Glomerular endothelial cell (primary cell): ENCODE measurements at regions not wholly inside any gene's neighbourhood (a gene's known extent, or its start where the extent isn't known, plus 50 kb on each side); places are given as distances from the start of the nearest gene placed in this dataset.

Experiments used
- DNase-seq: peaks from one replicate; pipeline ENCODE4 v3.0.0-alpha.2; 2011; ENCODE audit warnings: low read depth, low spot score; ENCODE audit errors: extremely low read depth

GRCh38 chr3:162491952-162492351 is 995.3 kb downstream of the OTOL1 start:
- no peak for DNase-seq

- DNase-seq = no peak
These were observed 996.0 kb downstream of the OTOL1 start for GRCh38 chr3:162492446-162493081.

DNA sequence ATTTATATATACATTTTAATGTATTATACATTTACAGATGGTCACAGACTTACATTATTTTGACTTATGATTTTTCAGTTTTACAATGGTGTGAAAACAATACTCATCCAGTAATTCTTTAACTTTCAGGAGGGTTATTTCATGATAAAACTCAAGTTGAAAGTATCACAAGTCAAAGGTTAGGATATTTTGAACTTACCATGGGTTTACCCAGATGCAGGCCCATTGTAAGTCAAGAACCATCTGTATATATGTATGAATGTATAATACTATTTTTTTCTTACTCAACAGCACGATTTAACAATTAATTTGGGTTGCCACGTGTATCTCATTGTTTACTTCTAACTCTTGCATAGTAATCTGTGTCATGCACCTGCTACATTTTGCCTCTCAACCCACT is 1002.0 kb downstream of the OTOL1 start:
- DNase-seq = no peak

DNA sequence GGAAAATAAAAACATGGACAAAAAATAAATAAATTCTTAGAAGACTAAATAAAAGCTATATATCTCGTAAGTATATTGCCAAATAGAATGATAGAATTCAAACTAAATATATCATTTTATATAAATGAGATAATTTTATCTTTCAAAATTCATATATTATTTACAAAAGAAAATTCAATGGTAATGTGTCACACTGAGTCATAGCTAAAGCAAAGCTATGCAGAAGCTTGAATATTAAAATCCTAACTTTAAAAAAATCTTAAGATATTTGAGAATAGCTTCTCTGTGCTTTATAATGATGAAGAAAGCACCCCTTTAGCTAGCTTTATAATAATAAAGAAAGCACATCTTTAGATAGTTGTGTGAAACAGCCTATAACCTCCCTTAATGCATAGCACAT is 1010.8 kb downstream of the OTOL1 start:
- DNase-seq = no peak

- no peak for DNase-seq
These were observed 1015.9 kb downstream of the OTOL1 start for GRCh38 chr3:162512488-162512887.

DNA sequence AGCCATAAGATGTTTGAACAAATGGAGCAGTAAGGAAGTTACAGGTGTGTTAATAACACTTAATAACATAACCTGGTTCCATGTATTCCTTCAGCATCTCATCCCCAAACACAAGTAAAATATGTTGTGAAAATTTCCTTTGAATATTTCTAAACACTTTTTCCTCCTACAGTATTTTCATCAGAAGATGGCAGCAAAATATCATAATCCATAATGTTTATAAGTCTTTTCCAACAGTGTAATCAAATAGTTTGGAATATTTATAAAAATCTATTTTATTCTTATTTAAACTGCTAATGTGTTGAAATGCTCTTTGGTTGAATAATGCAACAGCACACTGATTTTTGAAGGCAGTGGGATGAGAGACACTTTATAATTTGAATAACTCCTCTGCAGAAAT is 1020.5 kb downstream of the OTOL1 start:
- no peak for DNase-seq

- DNase-seq = no peak
These were observed 1025.1 kb downstream of the OTOL1 start for GRCh38 chr3:162521669-162522068.

- DNase-seq = no peak
These were observed 1028.6 kb downstream of the OTOL1 start for GRCh38 chr3:162525066-162525742.

DNA sequence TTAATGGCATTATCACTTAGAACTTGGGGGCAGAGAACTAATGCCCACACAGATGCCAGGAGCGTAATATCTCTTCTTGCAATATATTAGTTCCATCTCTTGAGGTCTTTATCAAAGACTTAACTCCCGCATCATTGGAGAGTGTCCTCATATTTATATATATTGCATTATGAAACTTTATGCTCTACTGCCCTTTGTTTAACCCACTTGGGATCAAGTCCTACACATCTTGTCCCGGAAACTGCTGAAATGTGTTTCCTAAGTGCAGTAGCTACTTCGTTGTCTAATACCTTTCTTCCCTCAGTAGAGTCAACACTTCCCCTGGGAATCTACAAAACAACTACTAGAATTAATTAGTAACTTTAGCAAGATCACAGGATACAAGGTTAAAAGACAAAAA is 1029.2 kb downstream of the OTOL1 start:
- DNase-seq = no peak

- DNase-seq = no peak
These were observed 1037.8 kb downstream of the OTOL1 start for GRCh38 chr3:162534431-162534830.

DNA sequence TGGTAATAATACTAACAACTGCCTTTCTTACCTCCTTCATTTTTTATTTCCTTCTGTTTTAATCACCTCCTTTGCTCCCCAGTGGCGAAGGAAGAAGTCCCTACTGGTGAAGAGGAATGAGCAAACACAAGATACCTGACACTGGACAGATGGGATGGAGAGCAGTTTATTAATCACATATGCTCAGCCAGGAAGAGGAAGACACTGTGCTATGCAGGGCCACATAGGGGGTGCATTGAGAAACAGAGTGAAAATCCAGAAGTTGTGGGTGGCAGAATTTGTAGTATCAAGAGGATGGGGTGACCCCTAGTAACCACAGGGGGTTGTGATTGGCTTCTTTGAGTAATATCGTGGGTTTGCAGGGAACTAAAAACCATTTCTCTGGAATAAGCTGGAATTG is 1041.9 kb downstream of the OTOL1 start:
- DNase-seq = no peak

GRCh38 chr3:162538906-162539305 is 1042.3 kb downstream of the OTOL1 start:
- no peak for DNase-seq

DNA sequence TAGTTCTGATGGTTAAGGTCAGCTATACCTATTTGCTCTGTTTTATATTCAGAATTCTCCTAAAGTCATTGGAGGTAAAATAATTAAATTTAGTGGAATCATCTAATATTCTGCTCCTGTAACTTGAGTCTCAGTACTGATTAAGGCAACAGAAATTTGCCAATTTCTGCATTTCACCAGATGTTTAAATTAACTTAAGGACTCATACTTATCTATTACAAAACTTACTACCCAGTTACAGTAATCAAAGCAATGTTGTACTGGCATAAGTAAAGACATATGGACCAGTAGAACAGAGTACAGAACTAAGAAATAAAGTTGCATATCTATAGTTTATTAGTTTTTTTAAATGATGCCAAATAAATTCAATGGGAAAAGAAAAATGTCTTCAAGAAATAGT is 1043.8 kb downstream of the OTOL1 start:
- no peak for DNase-seq

DNA sequence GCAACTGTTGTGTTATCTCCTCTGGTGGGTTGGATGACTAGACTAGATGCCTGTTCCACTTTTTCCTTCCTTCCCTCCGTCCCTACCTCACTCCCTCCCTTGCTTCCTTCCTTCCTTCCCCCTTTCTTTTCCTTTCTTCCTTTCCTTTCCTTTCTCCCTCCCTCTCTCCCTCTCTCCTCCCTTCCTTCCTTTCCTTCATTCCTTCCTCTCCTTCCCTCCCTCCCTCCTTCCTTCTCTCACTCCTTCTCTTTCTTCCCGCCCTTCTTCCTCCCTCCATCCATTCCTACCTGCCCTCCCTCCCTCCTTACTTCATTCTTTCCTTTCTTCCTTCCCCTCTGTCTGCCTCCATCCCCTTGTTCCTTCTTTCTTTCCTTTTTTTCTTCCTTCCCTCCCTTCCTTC is 1045.3 kb downstream of the OTOL1 start:
- DNase-seq = no peak

DNA sequence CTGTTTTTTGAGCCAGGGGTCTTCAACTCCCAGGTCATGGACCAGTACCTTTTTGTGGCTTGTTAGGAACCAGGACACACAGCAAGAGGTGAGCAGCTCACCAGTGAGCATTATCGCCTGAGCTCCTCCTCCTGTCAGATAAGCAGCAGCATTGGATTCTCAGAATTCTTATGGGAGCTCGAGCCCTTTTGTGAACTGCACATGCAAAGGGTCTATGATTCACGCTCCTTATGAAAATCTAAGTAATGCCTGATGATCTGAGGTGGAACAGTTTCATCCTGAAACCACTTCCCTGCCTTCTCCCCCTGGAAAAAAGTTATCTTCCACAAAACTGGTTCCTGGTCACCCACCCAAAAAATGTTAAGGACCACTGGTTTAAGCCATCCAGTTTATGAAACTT is 1047.6 kb downstream of the OTOL1 start:
- DNase-seq = no peak

GRCh38 chr3:162546910-162547309 is 1050.3 kb downstream of the OTOL1 start:
- DNase-seq = no peak

DNA sequence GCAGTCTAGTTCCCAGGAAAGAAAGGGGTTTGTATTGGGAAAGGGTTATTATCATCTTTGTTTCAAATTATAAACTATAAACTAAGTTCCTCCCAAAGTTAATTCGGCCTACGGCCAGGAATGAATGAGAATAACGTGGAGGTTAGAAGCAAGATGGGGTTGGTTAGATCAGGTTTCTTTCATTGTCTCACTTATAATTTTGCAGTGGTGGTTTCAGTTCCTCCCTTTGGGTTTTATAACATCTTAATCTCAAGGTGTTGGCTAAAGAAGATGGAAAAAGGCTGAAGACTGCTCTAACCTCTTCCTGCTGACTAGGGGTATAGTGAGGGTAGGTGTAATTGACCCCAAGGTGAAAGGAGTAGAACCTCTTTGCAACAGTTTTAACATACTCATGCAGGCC is 1050.7 kb downstream of the OTOL1 start:
- no peak for DNase-seq

DNA sequence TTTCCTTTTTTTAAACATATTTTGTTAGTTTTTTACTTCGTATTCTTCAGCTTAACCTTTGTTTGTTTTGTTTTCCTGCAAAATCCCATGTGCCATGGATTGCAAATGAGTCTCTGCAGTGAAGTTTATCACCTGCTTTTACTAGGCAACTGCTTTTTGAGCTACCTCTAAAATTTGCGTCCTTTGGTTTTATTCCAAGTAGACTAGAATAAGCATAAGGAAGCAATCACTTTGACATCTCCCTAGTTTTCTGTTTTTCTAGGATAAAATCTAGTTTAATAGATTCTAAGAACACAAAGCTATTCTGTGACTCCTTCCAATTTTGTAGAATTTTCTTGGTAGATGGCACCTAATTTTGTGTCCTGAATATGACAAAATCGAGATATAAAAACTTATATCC is 1059.2 kb downstream of the OTOL1 start:
- DNase-seq = no peak

DNA sequence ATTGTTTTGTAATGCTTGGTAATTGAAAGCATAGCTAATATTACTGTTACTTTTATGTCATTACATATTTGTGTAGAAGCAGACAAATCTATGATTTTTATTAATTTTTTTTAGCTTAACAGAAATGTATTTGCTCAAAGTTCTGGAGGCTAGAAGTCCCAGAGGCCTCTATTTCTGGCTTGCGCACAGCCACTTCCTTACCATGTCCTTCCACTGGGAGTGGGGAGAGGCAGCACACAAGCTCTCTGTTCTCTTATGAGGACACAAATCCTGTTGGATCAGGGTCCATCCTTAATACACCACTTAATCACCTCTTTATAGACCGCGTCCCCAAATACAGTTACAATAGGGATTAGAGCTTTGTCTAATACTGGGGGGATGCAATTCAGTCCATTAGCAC is 1061.4 kb downstream of the OTOL1 start:
- DNase-seq = no peak

GRCh38 chr3:162568706-162569105 is 1072.1 kb downstream of the OTOL1 start:
- no peak for DNase-seq

- no peak for DNase-seq
These were observed 1072.7 kb downstream of the OTOL1 start for GRCh38 chr3:162569314-162569713.

DNA sequence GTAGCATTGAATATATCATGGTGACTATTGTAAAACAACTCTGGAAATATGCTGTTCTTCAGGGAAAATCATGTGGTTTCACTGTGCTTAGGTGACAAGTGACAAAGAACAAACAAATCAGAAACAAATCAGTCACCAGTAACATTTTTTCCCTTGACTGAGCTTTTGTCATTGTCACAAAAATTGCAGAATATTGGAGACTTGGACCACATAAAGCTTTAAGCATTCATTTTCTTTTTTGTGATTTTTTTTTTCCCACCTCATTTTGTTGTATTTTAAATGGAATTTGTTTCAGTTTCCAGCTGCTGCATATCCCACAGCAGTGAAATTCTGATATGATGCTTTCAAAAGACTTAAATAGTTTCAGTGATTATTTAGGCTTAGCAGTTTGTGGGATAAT is 1088.4 kb downstream of the OTOL1 start:
- no peak for DNase-seq

- DNase-seq = no peak
These were observed 1090.0 kb downstream of the OTOL1 start for GRCh38 chr3:162586591-162586990.
